HPDE6-E6E7 (cell line): ENCODE measurements at regions not wholly inside any gene's neighbourhood (a gene's known extent, or its start where the extent isn't known, plus 50 kb on each side); places are given as distances from the start of the nearest gene placed in this dataset.
"Not testable (repeated sequence)": the region's sequence is repeated elsewhere in the genome, so short reads cannot be mapped to it uniquely, and the experiment has no call there.

Experiments
- DNase-seq: peaks from one replicate; pipeline ENCODE4 v3.0.0; 2011; ENCODE audit warnings: missing footprints; ENCODE audit errors: extremely low spot score

GRCh38 chr5:168072665-168073064 lies 218.8 kb upstream of the WWC1 start:
- no peak for DNase-seq

GRCh38 chr5:168073311-168073710 lies 218.1 kb upstream of the WWC1 start:
- DNase-seq = no peak

- no peak for DNase-seq
These were observed 217.2 kb upstream of the WWC1 start for GRCh38 chr5:168073991-168074800.

GRCh38 chr5:168075387-168075786 lies 216.1 kb upstream of the WWC1 start:
- no peak for DNase-seq

GRCh38 chr5:168076561-168076991 lies 214.9 kb upstream of the WWC1 start:
- no peak for DNase-seq

- DNase-seq = no peak
These were observed 206.0 kb upstream of the WWC1 start for GRCh38 chr5:168085261-168086031.

GRCh38 chr5:168086104-168086610 lies 205.3 kb upstream of the WWC1 start:
- DNase-seq = peak; percentile 10

GRCh38 chr5:168086746-168087145 lies 204.7 kb upstream of the WWC1 start:
- no peak for DNase-seq

- DNase-seq = no peak
These were observed 202.9 kb upstream of the WWC1 start for GRCh38 chr5:168088410-168089173.

- no peak for DNase-seq
These were observed 202.1 kb upstream of the WWC1 start for GRCh38 chr5:168089201-168089887.

- DNase-seq = no peak
These were observed 198.9 kb upstream of the WWC1 start for GRCh38 chr5:168092209-168093185.

GRCh38 chr5:168093200-168093910 lies 198.1 kb upstream of the WWC1 start:
- DNase-seq = no peak

GRCh38 chr5:168096525-168096924 lies 194.9 kb upstream of the WWC1 start:
- no peak for DNase-seq

GRCh38 chr5:168097876-168098653 lies 193.4 kb upstream of the WWC1 start:
- DNase-seq = no peak

GRCh38 chr5:168101352-168101751 lies 190.1 kb upstream of the WWC1 start:
- DNase-seq = no peak

GRCh38 chr5:168103018-168103417 lies 188.4 kb upstream of the WWC1 start:
- not testable (repeated sequence) for DNase-seq

GRCh38 chr5:168104350-168104749 lies 187.1 kb upstream of the WWC1 start:
- no peak for DNase-seq

GRCh38 chr5:168104811-168105481 lies 186.5 kb upstream of the WWC1 start:
- DNase-seq = no peak
